CD4-positive, alpha-beta T cell (primary cell): ENCODE measurements at regions not wholly inside any gene's neighbourhood (a gene's known extent, or its start where the extent isn't known, plus 50 kb on each side); places are given as distances from the start of the nearest gene placed in this dataset.

ENCODE experiments used
- ATAC-seq: fragments of 200-7000 bp; cut with Tn5 transposase; one replicate; pipeline ENCODE4 v1.10.0; 2022; ENCODE audit warnings: mild to moderate bottlenecking; ENCODE audit not compliant: poor library complexity
- CTCF ChIA-PET: fragments of 350-600 bp; sonication (Branson Sonifier 250); formaldehyde crosslinking; loops from one replicate; lab custom pipeline; 2021; ENCODE audit warnings: antibody characterized with exemption, inconsistent platforms; lab: Charles Lee
- POLR2A ChIA-PET: fragments of 350-600 bp; sonication (Branson Sonifier 250); formaldehyde crosslinking; loops from one replicate; lab custom pipeline; 2021; ENCODE audit warnings: antibody characterized with exemption, inconsistent platforms; lab: Charles Lee
- DNase-seq, 14 experiments: peaks; one replicate each; pipeline ENCODE4 v3.0.0-alpha.2; 2013 to 2020; ENCODE audit warnings: mixed read lengths in 2 of 14
- H3K27ac ChIP-seq, 2 donors: one replicate each; pipeline versions ENCODE4 v1.5.1 to v1.7.0; 2013; ENCODE audit warnings: low read length in 2 of 2, low read depth in 1 of 2, mild to moderate bottlenecking in 1 of 2
- H3K27me3 ChIP-seq, 2 experiments: 1 replicate in 1 of 2; 2 replicates in 1 of 2; pipeline versions ENCODE4 v1.6.1 to v1.7.0; 2013; ENCODE audit warnings: low read length in 2 of 2, control low read depth in 1 of 2, mild to moderate bottlenecking in 1 of 2, moderate library complexity in 1 of 2; ENCODE audit not compliant: insufficient read depth in 2 of 2, control insufficient read depth in 1 of 2
- H3K36me3 ChIP-seq: one replicate; pipeline ENCODE4 v1.6.1; 2013; ENCODE audit warnings: low read length, control low read depth; ENCODE audit not compliant: insufficient read depth
- H3K4me1 ChIP-seq: one replicate; pipeline ENCODE4 v1.6.1; 2013; ENCODE audit warnings: low read length, control low read depth; ENCODE audit not compliant: insufficient read depth
- H3K4me3 ChIP-seq: one replicate; pipeline ENCODE4 v1.5.1; 2013; ENCODE audit warnings: mild to moderate bottlenecking, low read length, moderate library complexity
- H3K9me3 ChIP-seq, 2 experiments: 1 replicate in 1 of 2; 2 replicates in 1 of 2; pipeline versions ENCODE4 v1.6.1 to v1.7.0; 2013; ENCODE audit warnings: low read length in 2 of 2, mild to moderate bottlenecking in 2 of 2, control low read depth in 1 of 2, moderate library complexity in 1 of 2; ENCODE audit not compliant: control insufficient read depth in 1 of 2, insufficient read depth in 1 of 2
- H3K27ac Mint-ChIP-seq: one replicate; pipeline ENCODE4 v1.8.0; 2020; ENCODE audit warnings: mixed read lengths
- H3K27me3 Mint-ChIP-seq: one replicate; pipeline ENCODE4 v1.8.0; 2021; ENCODE audit warnings: mixed read lengths
- H3K36me3 Mint-ChIP-seq: one replicate; pipeline ENCODE4 v1.8.0; 2021; ENCODE audit warnings: low read depth, mixed read lengths
- H3K4me1 Mint-ChIP-seq: one replicate; pipeline ENCODE4 v1.8.0; 2021; ENCODE audit warnings: low read depth, mixed read lengths
- H3K4me3 Mint-ChIP-seq: one replicate; pipeline ENCODE4 v1.8.0; 2020; ENCODE audit warnings: mild to moderate bottlenecking, mixed read lengths
- H3K9me3 Mint-ChIP-seq: one replicate; pipeline ENCODE4 v1.8.0; 2020; ENCODE audit warnings: mixed read lengths
- CTCF ChIP-seq: fragments of 200-600 bp; IDR thresholded peaks from one replicate; pipeline ENCODE4 v1.8.0; 2022; ENCODE audit warnings: antibody characterized with exemption, mild to moderate bottlenecking
- intact Hi-C, 2 experiments: fragments of 100-400 bp; cut with DNase I in 1 of 2; cut with micrococcal nuclease in 1 of 2; formaldehyde crosslinking; loops; one replicate each; pipeline versions ENCODE4 v1.15.1 to v1.9.0; 2023 to 2025; cut with DNase I, micrococcal nuclease

GRCh38 chr7:53520841-53521240 lies 485.4 kb downstream of the POM121L12 start:
- no peaks in the 10 kb centered on the region for H3K4me1 Mint-ChIP-seq
- H3K27ac Mint-ChIP-seq: no peak overlapping the region
- Histone ChIP-seq H3K9me3 (peaks cover 4 to 14% of the 10 kb centered on the region in 2 experiments), H3K27ac (no peak overlapping the region), H3K4me1 (no peaks in the 10 kb centered on the region), H3K4me3 (no peak overlapping the region), H3K36me3 (no peaks in the 10 kb centered on the region), H3K27me3 (no peaks in the 10 kb centered on the region)
- H3K36me3 Mint-ChIP-seq: no peaks in the 10 kb centered on the region
- no peak for TF ChIP-seq CTCF
- H3K27me3 Mint-ChIP-seq: no peaks in the 10 kb centered on the region
- H3K9me3 Mint-ChIP-seq: peaks cover 13% of the 10 kb centered on the region
- no peak overlapping the region for H3K4me3 Mint-ChIP-seq
- POLR2A ChIA-PET: no interaction called here
- CTCF ChIA-PET: no interaction called here
- intact Hi-C loops: no loop called here
- ATAC-seq (no peak), DNase-seq (no peak)

- peaks cover 8 to 14% of the 10 kb centered on the region in 2 experiments for H3K9me3 ChIP-seq
- H3K27me3 Mint-ChIP-seq: no peaks in the 10 kb centered on the region
- TF ChIP-seq CTCF: no peak
- H3K27ac ChIP-seq: no peak overlapping the region
- H3K9me3 Mint-ChIP-seq: peaks cover 17% of the 10 kb centered on the region
- H3K4me1 Mint-ChIP-seq: no peaks in the 10 kb centered on the region
- H3K36me3 ChIP-seq: no peaks in the 10 kb centered on the region
- H3K36me3 Mint-ChIP-seq: no peaks in the 10 kb centered on the region
- no peaks in the 10 kb centered on the region for H3K4me1 ChIP-seq
- no peak overlapping the region for H3K4me3 ChIP-seq
- POLR2A ChIA-PET: no interaction called here
- ATAC-seq (no peak), DNase-seq (no peak)
- H3K27ac Mint-ChIP-seq: no peak overlapping the region
- CTCF ChIA-PET: no interaction called here
- H3K4me3 Mint-ChIP-seq: no peak overlapping the region
- intact Hi-C loops: no loop called here
- no peaks in the 10 kb centered on the region for H3K27me3 ChIP-seq
Observed at GRCh38 chr7:53521638-53522184, 486.3 kb downstream of the POM121L12 start.

GRCh38 chr7:53539558-53539957 lies 504.1 kb downstream of the POM121L12 start:
- Histone ChIP-seq H3K9me3 (peaks cover 0 to 7% of the 10 kb centered on the region in 2 experiments), H3K4me3 (no peak overlapping the region), H3K36me3 (no peaks in the 10 kb centered on the region), H3K27me3 (no peaks in the 10 kb centered on the region), H3K27ac (no peak overlapping the region), H3K4me1 (no peaks in the 10 kb centered on the region)
- Mint-ChIP-seq H3K27ac (no peak overlapping the region), H3K9me3 (peaks cover 16% of the 10 kb centered on the region), H3K36me3 (no peaks in the 10 kb centered on the region), H3K27me3 (no peaks in the 10 kb centered on the region), H3K4me1 (no peaks in the 10 kb centered on the region), H3K4me3 (no peak overlapping the region)
- no peak for ATAC-seq
- DNase-seq: no peak
- CTCF ChIA-PET: no interaction called here
- POLR2A ChIA-PET: no interaction called here
- intact Hi-C loops: no loop called here
- TF ChIP-seq CTCF: no peak
